ENCODE measurements at regions not wholly inside any gene's neighbourhood (a gene's known extent, or its start where the extent isn't known, plus 50 kb on each side); places are given as distances from the start of the nearest gene placed in this dataset.

DNA sequence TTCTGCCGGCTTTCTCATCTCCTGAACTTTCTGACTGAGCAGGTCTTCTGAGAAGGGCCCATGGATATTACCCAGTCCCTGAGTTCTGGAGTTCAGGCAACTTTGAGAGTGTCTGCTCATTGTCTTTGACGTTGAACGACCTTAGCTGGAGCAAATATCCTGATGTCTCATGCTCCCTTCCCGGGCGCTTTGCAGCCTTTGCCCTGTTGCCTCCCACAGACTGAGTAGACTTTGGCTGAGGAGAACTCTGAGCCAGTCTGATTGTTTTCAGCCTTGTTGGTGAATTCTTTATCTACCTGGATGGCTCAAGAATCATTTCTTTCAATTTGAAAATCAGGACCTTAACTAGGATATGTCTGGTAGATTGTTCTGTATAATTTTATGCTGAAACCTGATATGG lies 353.7 kb downstream of the GLRX3 start:
- BruUV-seq (replicated peaks): no TSS peak
- no peak overlapping the region for H3K14ac ChIP-seq (replicated peaks; ENCODE audit: low read depth, low read length)
- intact Hi-C loops (cut with micrococcal nuclease) (no loop called here), dilution Hi-C loops (cut with HindIII; ENCODE audit: low sequenced_read_pairs, unreplicated experiment) (no loop called here), in situ Hi-C loops (cut with MboI; ENCODE audit: low sequenced_read_pairs) (no loop called here)
- no peak overlapping the region for H4K5ac ChIP-seq (ENCODE audit: low read depth, low read length)
- ChIA-PET POLR2A (ENCODE audit: unreplicated experiment) (no interaction called here), CTCF (no interaction called here)
- no peak overlapping the region for H3K56ac ChIP-seq (ENCODE audit: extremely low read depth, insufficient read depth, low read length)
- no peak overlapping the region for H3K9ac ChIP-seq (ENCODE audit: low read depth, low read length)
- H3K9me1 ChIP-seq (ENCODE audit: insufficient read depth, low read length): no peaks in the 10 kb centered on the region
- H3K4me3 ChIP-seq (ENCODE audit: insufficient read depth, low read depth, low read length): no peak overlapping the region
- no peak overlapping the region for H3K4me2 ChIP-seq (ENCODE audit: low read depth, low read length)
- H3K27me3 ChIP-seq (ENCODE audit: control insufficient read depth, insufficient read depth, low read length): no peaks in the 10 kb centered on the region
- 43% methylated on average over 3 of the region's 5 CpGs; no CpG with 5 or more reads in 1 of the 2 experiments for WGBS, 2 experiments (ENCODE audit: extremely low coverage in 2 of 2, insufficient read length in 1 of 2)
- no peak overlapping the region for H4K91ac ChIP-seq (ENCODE audit: insufficient read depth, low read depth, low read length)
- no peak overlapping the region for H3K18ac ChIP-seq (ENCODE audit: low read depth, low read length)
- H3K27ac ChIP-seq (ENCODE audit: insufficient read depth, low read length): no peak overlapping the region
- H3K23ac ChIP-seq (ENCODE audit: low read depth, low read length): no peak overlapping the region
- no peak overlapping the region for H2AK5ac ChIP-seq (ENCODE audit: low read depth, low read length)
- H4K8ac ChIP-seq (ENCODE audit: low read depth in 2 of 2, low read length in 2 of 2): no peak overlapping the region
- no peak overlapping the region for H2BK15ac ChIP-seq (ENCODE audit: low read depth, low read length)
- H3K4me1 ChIP-seq (ENCODE audit: control insufficient read depth, insufficient read depth, low read length): no peaks in the 10 kb centered on the region
- no peak overlapping the region for H2AK9ac ChIP-seq (replicated peaks; ENCODE audit: low read depth, low read length, poor library complexity)
- H2BK120ac ChIP-seq (ENCODE audit: low read depth, low read length): no peak overlapping the region
- H3K4ac ChIP-seq (ENCODE audit: low read depth, low read length): no peak overlapping the region
- peaks cover 39% of the 10 kb centered on the region for H3K9me3 ChIP-seq (ENCODE audit: control insufficient read depth, insufficient read depth, low read length)
- H2BK5ac ChIP-seq (ENCODE audit: low read depth, low read length, poor library complexity, severe bottlenecking): no peak overlapping the region
- TF ChIP-seq MAFK (IDR thresholded peaks at IDR 0.05; ENCODE audit: low read depth, low read length): no peak
- no peak for TF ChIP-seq NFE2L2 (IDR thresholded peaks at IDR 0.05; ENCODE audit: low read depth, low read length)
- TF ChIP-seq, protein P1, sequence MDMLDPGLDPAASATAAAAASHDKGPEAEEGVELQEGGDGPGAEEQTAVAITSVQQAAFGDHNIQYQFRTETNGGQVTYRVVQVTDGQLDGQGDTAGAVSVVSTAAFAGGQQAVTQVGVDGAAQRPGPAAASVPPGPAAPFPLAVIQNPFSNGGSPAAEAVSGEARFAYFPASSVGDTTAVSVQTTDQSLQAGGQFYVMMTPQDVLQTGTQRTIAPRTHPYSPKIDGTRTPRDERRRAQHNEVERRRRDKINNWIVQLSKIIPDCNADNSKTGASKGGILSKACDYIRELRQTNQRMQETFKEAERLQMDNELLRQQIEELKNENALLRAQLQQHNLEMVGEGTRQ (IDR thresholded peaks at IDR 0.05; ENCODE audit: low read depth, low read length): no peak
- no peak for TF ChIP-seq RCOR1 (IDR thresholded peaks at IDR 0.05; ENCODE audit: insufficient replicate concordance, low read length)
- TF ChIP-seq POLR2A (IDR thresholded peaks at IDR 0.05; ENCODE audit: low read depth, low read length): no peak
- TF ChIP-seq CEBPB (IDR thresholded peaks at IDR 0.05; ENCODE audit: low read depth, low read length): no peak
- TF ChIP-seq, protein P2, sequence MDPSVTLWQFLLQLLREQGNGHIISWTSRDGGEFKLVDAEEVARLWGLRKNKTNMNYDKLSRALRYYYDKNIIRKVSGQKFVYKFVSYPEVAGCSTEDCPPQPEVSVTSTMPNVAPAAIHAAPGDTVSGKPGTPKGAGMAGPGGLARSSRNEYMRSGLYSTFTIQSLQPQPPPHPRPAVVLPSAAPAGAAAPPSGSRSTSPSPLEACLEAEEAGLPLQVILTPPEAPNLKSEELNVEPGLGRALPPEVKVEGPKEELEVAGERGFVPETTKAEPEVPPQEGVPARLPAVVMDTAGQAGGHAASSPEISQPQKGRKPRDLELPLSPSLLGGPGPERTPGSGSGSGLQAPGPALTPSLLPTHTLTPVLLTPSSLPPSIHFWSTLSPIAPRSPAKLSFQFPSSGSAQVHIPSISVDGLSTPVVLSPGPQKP (IDR thresholded peaks at IDR 0.05; ENCODE audit: borderline replicate concordance, low read depth, low read length): no peak
- TF ChIP-seq CHD1 (IDR thresholded peaks at IDR 0.05; ENCODE audit: low read depth, low read length): no peak
- no peak for TF ChIP-seq RAD21 (IDR thresholded peaks at IDR 0.05; ENCODE audit: low read length)
- TF ChIP-seq MXI1 (IDR thresholded peaks at IDR 0.05; ENCODE audit: borderline replicate concordance, low read depth, low read length): no peak
- no peak for TF ChIP-seq FOS (IDR thresholded peaks at IDR 0.05; ENCODE audit: low read depth, low read length)
- no peak for TF ChIP-seq SMC3 (IDR thresholded peaks at IDR 0.05; ENCODE audit: low read depth, low read length)
- TF ChIP-seq, protein P3, sequence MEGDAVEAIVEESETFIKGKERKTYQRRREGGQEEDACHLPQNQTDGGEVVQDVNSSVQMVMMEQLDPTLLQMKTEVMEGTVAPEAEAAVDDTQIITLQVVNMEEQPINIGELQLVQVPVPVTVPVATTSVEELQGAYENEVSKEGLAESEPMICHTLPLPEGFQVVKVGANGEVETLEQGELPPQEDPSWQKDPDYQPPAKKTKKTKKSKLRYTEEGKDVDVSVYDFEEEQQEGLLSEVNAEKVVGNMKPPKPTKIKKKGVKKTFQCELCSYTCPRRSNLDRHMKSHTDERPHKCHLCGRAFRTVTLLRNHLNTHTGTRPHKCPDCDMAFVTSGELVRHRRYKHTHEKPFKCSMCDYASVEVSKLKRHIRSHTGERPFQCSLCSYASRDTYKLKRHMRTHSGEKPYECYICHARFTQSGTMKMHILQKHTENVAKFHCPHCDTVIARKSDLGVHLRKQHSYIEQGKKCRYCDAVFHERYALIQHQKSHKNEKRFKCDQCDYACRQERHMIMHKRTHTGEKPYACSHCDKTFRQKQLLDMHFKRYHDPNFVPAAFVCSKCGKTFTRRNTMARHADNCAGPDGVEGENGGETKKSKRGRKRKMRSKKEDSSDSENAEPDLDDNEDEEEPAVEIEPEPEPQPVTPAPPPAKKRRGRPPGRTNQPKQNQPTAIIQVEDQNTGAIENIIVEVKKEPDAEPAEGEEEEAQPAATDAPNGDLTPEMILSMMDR (conservative IDR thresholded peaks at IDR 0.05; ENCODE audit: low read depth, low read length): no peak
- no peaks in the 10 kb centered on the region for H4K20me1 ChIP-seq (ENCODE audit: insufficient read depth, low read length)
- no peak overlapping the region for H2BK20ac ChIP-seq (ENCODE audit: low read depth, low read length)
- no peak for ATAC-seq (ENCODE audit: low read depth)
- DNase-seq: no peak
- H3K79me1 ChIP-seq (ENCODE audit: low read depth in 1 of 2, low read length in 2 of 2): no peaks in the 10 kb centered on the region
- H3K36me3 ChIP-seq (ENCODE audit: control insufficient read depth, insufficient read depth, low read length): no peaks in the 10 kb centered on the region
- H2AFZ ChIP-seq (replicated peaks; ENCODE audit: low read length, poor library complexity): no peak overlapping the region
